ENCODE measurements at regions not wholly inside any gene's neighbourhood (a gene's known extent, or its start where the extent isn't known, plus 50 kb on each side); places are given as distances from the start of the nearest gene placed in this dataset.

GRCh38 chr14:100675699-100676684, 50.7 kb upstream of the DLK1 start:
- no peak for TF ChIP-seq YY1 (IDR thresholded peaks at IDR 0.05; ENCODE audit: insufficient read depth, insufficient read length)
- no peak for TF ChIP-seq SUZ12 (IDR thresholded peaks at IDR 0.05; ENCODE audit: extremely low read depth, insufficient read depth, insufficient read length)
- no peak for TF ChIP-seq ZNF274 (IDR thresholded peaks at IDR 0.05; ENCODE audit: low read depth, low read length)
